WTC11 (cell line): ENCODE measurements at regions not wholly inside any gene's neighbourhood (a gene's known extent, or its start where the extent isn't known, plus 50 kb on each side); places are given as distances from the start of the nearest gene placed in this dataset.

Experiments used
- ATF1 ChIP-seq: sonication (generic); formaldehyde crosslinking; IDR thresholded peaks from 2 replicates; pipeline ENCODE4 v1.8.1; 2023; ENCODE audit warnings: mild to moderate bottlenecking, moderate library complexity, missing genetic modification reagents
- ATF2 ChIP-seq: sonication (generic); formaldehyde crosslinking; IDR thresholded peaks from 2 replicates; pipeline ENCODE4 v1.8.1; 2022; ENCODE audit warnings: low read depth, missing genetic modification reagents, borderline replicate concordance
- CBFB ChIP-seq: sonication (generic); formaldehyde crosslinking; IDR thresholded peaks from 2 replicates; pipeline ENCODE4 v1.8.1; 2022; ENCODE audit warnings: mild to moderate bottlenecking, low read depth, missing genetic modification reagents
- FOXP4 ChIP-seq: sonication (generic); formaldehyde crosslinking; IDR thresholded peaks from 2 replicates; pipeline ENCODE4 v1.8.0; 2022; ENCODE audit warnings: mild to moderate bottlenecking, missing genetic modification reagents
- GTF2I ChIP-seq: fragments of 250-450 bp; sonication (Bioruptor Pico); conservative IDR thresholded peaks from 2 replicates; pipeline ENCODE4 v1.4.0; 2021; ENCODE audit warnings: mild to moderate bottlenecking
- HMGA2 ChIP-seq: fragments of 250-450 bp; sonication (Bioruptor Pico); IDR thresholded peaks from 2 replicates; pipeline ENCODE4 v1.4.0; 2021; ENCODE audit warnings: mild to moderate bottlenecking, moderate library complexity
- HMGXB4 ChIP-seq: sonication (generic); formaldehyde crosslinking; IDR thresholded peaks from 2 replicates; pipeline ENCODE4 v1.8.1; 2023; ENCODE audit warnings: mild to moderate bottlenecking, moderate library complexity, missing genetic modification reagents
- JAZF1 ChIP-seq: fragments of 250-450 bp; sonication (Bioruptor Pico); IDR thresholded peaks from 2 replicates; pipeline ENCODE4 v1.9.0; 2021; ENCODE audit warnings: moderate library complexity, mild to moderate bottlenecking, inconsistent platforms
- MAX ChIP-seq: sonication (generic); formaldehyde crosslinking; IDR thresholded peaks from 2 replicates; pipeline ENCODE4 v1.8.0; 2022; ENCODE audit warnings: mild to moderate bottlenecking, missing genetic modification reagents
- NFE2L1 ChIP-seq: sonication (generic); formaldehyde crosslinking; IDR thresholded peaks from 2 replicates; pipeline ENCODE4 v1.8.1; 2023; ENCODE audit warnings: missing genetic modification reagents
- RORB ChIP-seq: fragments of 250-450 bp; sonication (Bioruptor Pico); IDR thresholded peaks from 2 replicates; pipeline ENCODE4 v1.9.0; 2021; ENCODE audit warnings: mild to moderate bottlenecking
- TCF7 ChIP-seq: sonication (generic); formaldehyde crosslinking; IDR thresholded peaks from 2 replicates; pipeline ENCODE4 v1.8.0; 2022; ENCODE audit warnings: mild to moderate bottlenecking, low read depth, missing genetic modification reagents, moderate library complexity
- TEAD1 ChIP-seq: sonication (generic); formaldehyde crosslinking; IDR thresholded peaks from 2 replicates; pipeline ENCODE4 v1.8.0; 2022; ENCODE audit warnings: mild to moderate bottlenecking, missing genetic modification reagents
- TEAD4 ChIP-seq: sonication (generic); formaldehyde crosslinking; IDR thresholded peaks from 2 replicates; pipeline ENCODE4 v1.8.0; 2022; ENCODE audit warnings: mild to moderate bottlenecking, missing genetic modification reagents
- TP53 ChIP-seq: sonication (generic); formaldehyde crosslinking; IDR thresholded peaks from 2 replicates; pipeline ENCODE4 v1.8.1; 2023; ENCODE audit warnings: mild to moderate bottlenecking, missing genetic modification reagents
- ZMAT4 ChIP-seq: fragments of 250-450 bp; sonication (Bioruptor Pico); IDR thresholded peaks from 2 replicates; pipeline ENCODE4 v1.9.0; 2021; ENCODE audit warnings: mild to moderate bottlenecking
- ZNF121 ChIP-seq: sonication (generic); formaldehyde crosslinking; IDR thresholded peaks from 2 replicates; pipeline ENCODE4 v1.8.0; 2023; ENCODE audit warnings: missing genetic modification reagents
- ZNF219 ChIP-seq: sonication (generic); formaldehyde crosslinking; IDR thresholded peaks from 2 replicates; pipeline ENCODE4 v1.8.0; 2023; ENCODE audit warnings: missing genetic modification reagents, mild to moderate bottlenecking, borderline replicate concordance
- ZNF396 ChIP-seq: fragments of 250-450 bp; sonication (Bioruptor Pico); IDR thresholded peaks from 2 replicates; pipeline ENCODE4 v1.8.0; 2021; ENCODE audit warnings: mild to moderate bottlenecking, moderate library complexity, borderline replicate concordance
- ZNF416 ChIP-seq: fragments of 250-450 bp; sonication (Bioruptor Pico); IDR thresholded peaks from 2 replicates; pipeline ENCODE4 v1.9.0; 2021; ENCODE audit warnings: mild to moderate bottlenecking, inconsistent platforms
- ZNF423 ChIP-seq: fragments of 250-450 bp; sonication (Bioruptor Pico); IDR thresholded peaks from 2 replicates; pipeline ENCODE4 v2.1.2; 2022; ENCODE audit warnings: mild to moderate bottlenecking, moderate library complexity
- TF ChIP-seq, protein P1 (sequence below): sonication (generic); formaldehyde crosslinking; IDR thresholded peaks from 2 replicates; pipeline ENCODE4 v1.8.0; 2023; ENCODE audit warnings: missing genetic modification reagents, mild to moderate bottlenecking, borderline replicate concordance
- TF ChIP-seq, protein P2 (sequence below): sonication (generic); formaldehyde crosslinking; IDR thresholded peaks from 2 replicates; pipeline ENCODE4 v1.8.0; 2022; ENCODE audit warnings: mild to moderate bottlenecking, missing genetic modification reagents
- TF ChIP-seq, protein P3 (sequence below): sonication (generic); formaldehyde crosslinking; IDR thresholded peaks from 2 replicates; pipeline ENCODE4 v1.8.1; 2023; ENCODE audit warnings: mild to moderate bottlenecking, missing genetic modification reagents, moderate library complexity
- TF ChIP-seq, protein P4 (sequence below): sonication (generic); formaldehyde crosslinking; IDR thresholded peaks from 2 replicates; pipeline ENCODE4 v1.8.1; 2022; ENCODE audit warnings: mild to moderate bottlenecking, moderate library complexity, missing genetic modification reagents

- TF ChIP-seq FOXP4 (CRISPR knock-in tag), result peak; percentile 86
- no peak for TF ChIP-seq HMGA2 (CRISPR knock-in tag)
- 0 out of 2 replicates have a peak, but pooled peaks have one; percentile 46 for TF ChIP-seq TEAD4
- no peak for TF ChIP-seq ZNF396 (CRISPR knock-in tag)
- TF ChIP-seq ATF2, result no peak
- no peak for TF ChIP-seq TP53 (CRISPR knock-in tag)
- TF ChIP-seq NFE2L1, result no peak
- no peak; the same call in 1 of the 2 replicates for TF ChIP-seq ZNF219 (CRISPR knock-in tag)
- TF ChIP-seq GTF2I, result no peak
- peak; percentile 99 for TF ChIP-seq TEAD1 (CRISPR knock-in tag)
- TF ChIP-seq, protein P1, sequence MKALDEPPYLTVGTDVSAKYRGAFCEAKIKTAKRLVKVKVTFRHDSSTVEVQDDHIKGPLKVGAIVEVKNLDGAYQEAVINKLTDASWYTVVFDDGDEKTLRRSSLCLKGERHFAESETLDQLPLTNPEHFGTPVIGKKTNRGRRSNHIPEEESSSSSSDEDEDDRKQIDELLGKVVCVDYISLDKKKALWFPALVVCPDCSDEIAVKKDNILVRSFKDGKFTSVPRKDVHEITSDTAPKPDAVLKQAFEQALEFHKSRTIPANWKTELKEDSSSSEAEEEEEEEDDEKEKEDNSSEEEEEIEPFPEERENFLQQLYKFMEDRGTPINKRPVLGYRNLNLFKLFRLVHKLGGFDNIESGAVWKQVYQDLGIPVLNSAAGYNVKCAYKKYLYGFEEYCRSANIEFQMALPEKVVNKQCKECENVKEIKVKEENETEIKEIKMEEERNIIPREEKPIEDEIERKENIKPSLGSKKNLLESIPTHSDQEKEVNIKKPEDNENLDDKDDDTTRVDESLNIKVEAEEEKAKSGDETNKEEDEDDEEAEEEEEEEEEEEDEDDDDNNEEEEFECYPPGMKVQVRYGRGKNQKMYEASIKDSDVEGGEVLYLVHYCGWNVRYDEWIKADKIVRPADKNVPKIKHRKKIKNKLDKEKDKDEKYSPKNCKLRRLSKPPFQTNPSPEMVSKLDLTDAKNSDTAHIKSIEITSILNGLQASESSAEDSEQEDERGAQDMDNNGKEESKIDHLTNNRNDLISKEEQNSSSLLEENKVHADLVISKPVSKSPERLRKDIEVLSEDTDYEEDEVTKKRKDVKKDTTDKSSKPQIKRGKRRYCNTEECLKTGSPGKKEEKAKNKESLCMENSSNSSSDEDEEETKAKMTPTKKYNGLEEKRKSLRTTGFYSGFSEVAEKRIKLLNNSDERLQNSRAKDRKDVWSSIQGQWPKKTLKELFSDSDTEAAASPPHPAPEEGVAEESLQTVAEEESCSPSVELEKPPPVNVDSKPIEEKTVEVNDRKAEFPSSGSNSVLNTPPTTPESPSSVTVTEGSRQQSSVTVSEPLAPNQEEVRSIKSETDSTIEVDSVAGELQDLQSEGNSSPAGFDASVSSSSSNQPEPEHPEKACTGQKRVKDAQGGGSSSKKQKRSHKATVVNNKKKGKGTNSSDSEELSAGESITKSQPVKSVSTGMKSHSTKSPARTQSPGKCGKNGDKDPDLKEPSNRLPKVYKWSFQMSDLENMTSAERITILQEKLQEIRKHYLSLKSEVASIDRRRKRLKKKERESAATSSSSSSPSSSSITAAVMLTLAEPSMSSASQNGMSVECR (CRISPR knock-in tag), result no peak
- no peak for TF ChIP-seq RORB (CRISPR knock-in tag)
- 0 out of 2 replicates have a peak, but pooled peaks have one; percentile 29 for TF ChIP-seq HMGXB4 (CRISPR knock-in tag)
- peak; percentile 98 for TF ChIP-seq ZNF423
- TF ChIP-seq ZNF416 (CRISPR knock-in tag), result no peak
- TF ChIP-seq, protein P2, sequence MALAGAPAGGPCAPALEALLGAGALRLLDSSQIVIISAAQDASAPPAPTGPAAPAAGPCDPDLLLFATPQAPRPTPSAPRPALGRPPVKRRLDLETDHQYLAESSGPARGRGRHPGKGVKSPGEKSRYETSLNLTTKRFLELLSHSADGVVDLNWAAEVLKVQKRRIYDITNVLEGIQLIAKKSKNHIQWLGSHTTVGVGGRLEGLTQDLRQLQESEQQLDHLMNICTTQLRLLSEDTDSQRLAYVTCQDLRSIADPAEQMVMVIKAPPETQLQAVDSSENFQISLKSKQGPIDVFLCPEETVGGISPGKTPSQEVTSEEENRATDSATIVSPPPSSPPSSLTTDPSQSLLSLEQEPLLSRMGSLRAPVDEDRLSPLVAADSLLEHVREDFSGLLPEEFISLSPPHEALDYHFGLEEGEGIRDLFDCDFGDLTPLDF, result no peak
- TF ChIP-seq JAZF1, result no peak
- TF ChIP-seq ATF1, result no peak
- no peak for TF ChIP-seq TCF7 (CRISPR knock-in tag)
- no peak for TF ChIP-seq ZNF121 (CRISPR knock-in tag)
- TF ChIP-seq, protein P3, sequence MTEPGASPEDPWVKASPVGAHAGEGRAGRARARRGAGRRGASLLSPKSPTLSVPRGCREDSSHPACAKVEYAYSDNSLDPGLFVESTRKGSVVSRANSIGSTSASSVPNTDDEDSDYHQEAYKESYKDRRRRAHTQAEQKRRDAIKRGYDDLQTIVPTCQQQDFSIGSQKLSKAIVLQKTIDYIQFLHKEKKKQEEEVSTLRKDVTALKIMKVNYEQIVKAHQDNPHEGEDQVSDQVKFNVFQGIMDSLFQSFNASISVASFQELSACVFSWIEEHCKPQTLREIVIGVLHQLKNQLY (CRISPR knock-in tag), result no peak
- TF ChIP-seq, protein P4, sequence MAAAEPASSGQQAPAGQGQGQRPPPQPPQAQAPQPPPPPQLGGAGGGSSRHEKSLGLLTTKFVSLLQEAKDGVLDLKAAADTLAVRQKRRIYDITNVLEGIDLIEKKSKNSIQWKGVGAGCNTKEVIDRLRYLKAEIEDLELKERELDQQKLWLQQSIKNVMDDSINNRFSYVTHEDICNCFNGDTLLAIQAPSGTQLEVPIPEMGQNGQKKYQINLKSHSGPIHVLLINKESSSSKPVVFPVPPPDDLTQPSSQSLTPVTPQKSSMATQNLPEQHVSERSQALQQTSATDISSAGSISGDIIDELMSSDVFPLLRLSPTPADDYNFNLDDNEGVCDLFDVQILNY (CRISPR knock-in tag), result peak; percentile 70; the same call in 1 of the 2 replicates
- TF ChIP-seq ZMAT4 (CRISPR knock-in tag), result no peak
- no peak for TF ChIP-seq CBFB (CRISPR knock-in tag)
- peak; percentile 10; the same call in 1 of the 2 replicates for TF ChIP-seq MAX
These were observed 63.5 kb downstream of the C9orf50 start (continued) for GRCh38 chr9:129557192-129558036.
